Tibial nerve (tissue), 4 donors: ENCODE measurements at regions not wholly inside any gene's neighbourhood (a gene's known extent, or its start where the extent isn't known, plus 50 kb on each side); places are given as distances from the start of the nearest gene placed in this dataset.
"Not testable (repeated sequence)": the region's sequence is repeated elsewhere in the genome, so short reads cannot be mapped to it uniquely, and the experiment has no call there.

Experiments used
- DNase-seq, 2 donors: peaks; one replicate each; pipeline ENCODE4 v3.0.0-alpha.2; 2019; ENCODE audit warnings: low spot score in 2 of 2
- H3K27ac ChIP-seq, 4 donors: fragments of 200-600 bp; sonication (generic) in 3 of 4; one replicate each; pipeline ENCODE4 v1.5.1; 2017 to 2019; ENCODE audit warnings: mild to moderate bottlenecking in 1 of 4
- H3K27me3 ChIP-seq, 2 donors: fragments of 200-600 bp; sonication (generic) in 1 of 2; one replicate each; pipeline versions ENCODE4 v1.5.1 to v1.6.0; 2017 to 2019
- H3K36me3 ChIP-seq, 3 donors: fragments of 200-600 bp; sonication (generic); one replicate each; pipeline ENCODE4 v1.5.1; 2018 to 2019
- H3K4me1 ChIP-seq, 4 donors: fragments of 200-600 bp; sonication (generic) in 3 of 4; one replicate each; pipeline ENCODE4 v1.5.1; 2017 to 2019
- H3K4me3 ChIP-seq, 4 donors: fragments of 200-600 bp; sonication (generic) in 3 of 4; one replicate each; pipeline ENCODE4 v1.5.1; 2017 to 2019; ENCODE audit warnings: mild to moderate bottlenecking in 1 of 4, moderate library complexity in 1 of 4
- H3K9me3 ChIP-seq, 4 donors: fragments of 200-600 bp; sonication (generic) in 3 of 4; one replicate each; pipeline ENCODE4 v1.5.1; 2017 to 2019
- EP300 ChIP-seq, 2 donors: sonication (generic); formaldehyde crosslinking; IDR thresholded peaks; one replicate each; pipeline ENCODE4 v1.6.1; 2017; ENCODE audit warnings: antibody characterized with exemption in 2 of 2, mild to moderate bottlenecking in 1 of 2
- POLR2A ChIP-seq, 2 donors: fragments of 450-650 bp; IDR thresholded peaks; one replicate each; pipeline ENCODE4 v1.6.1; 2017; ENCODE audit warnings: antibody characterized with exemption in 2 of 2, mild to moderate bottlenecking in 2 of 2, moderate library complexity in 2 of 2
- WGBS, 2 donors: methylation state at CpG; one replicate each; pipeline ENCODE4 v1.1.5; 2018; 5-methylcytosine and 5-hydroxymethylcytosine counted together
- TF ChIP-seq, protein P1 (sequence below), 5 experiments: fragments of 200-600 bp in 3 of 5; fragments of 450-650 bp in 2 of 5; sonication (generic) in 3 of 5; IDR thresholded peaks; one replicate each; pipeline ENCODE4 v1.5.1; 2016 to 2019; ENCODE audit warnings: antibody characterized with exemption in 5 of 5, mild to moderate bottlenecking in 3 of 5, moderate library complexity in 2 of 5

DNA sequence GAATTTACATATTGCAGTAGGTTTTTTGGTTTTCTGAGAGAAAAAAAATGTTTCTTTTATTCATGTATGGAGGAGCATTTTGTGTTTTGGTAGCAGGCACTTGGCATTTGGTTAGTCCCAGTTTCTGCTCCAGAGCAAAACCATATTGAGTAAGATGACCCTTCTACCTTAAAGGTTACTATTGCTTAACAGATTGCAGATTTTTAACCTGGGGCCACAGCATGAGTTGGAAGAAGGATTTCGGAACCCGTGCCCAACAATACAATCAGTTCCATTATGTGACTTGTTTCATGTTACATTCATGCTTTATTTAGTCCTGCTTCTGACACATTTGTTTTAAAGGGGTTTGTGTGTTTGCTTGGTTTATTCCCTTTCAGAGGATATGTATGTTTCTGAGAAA lies 496.3 kb downstream of the TFAP2B start:
- no peaks in the 10 kb centered on the region for H3K9me3 ChIP-seq
- H3K27me3 ChIP-seq = no peaks in the 10 kb centered on the region
- H3K4me3 ChIP-seq = no peak overlapping the region
- TF ChIP-seq, protein P1, sequence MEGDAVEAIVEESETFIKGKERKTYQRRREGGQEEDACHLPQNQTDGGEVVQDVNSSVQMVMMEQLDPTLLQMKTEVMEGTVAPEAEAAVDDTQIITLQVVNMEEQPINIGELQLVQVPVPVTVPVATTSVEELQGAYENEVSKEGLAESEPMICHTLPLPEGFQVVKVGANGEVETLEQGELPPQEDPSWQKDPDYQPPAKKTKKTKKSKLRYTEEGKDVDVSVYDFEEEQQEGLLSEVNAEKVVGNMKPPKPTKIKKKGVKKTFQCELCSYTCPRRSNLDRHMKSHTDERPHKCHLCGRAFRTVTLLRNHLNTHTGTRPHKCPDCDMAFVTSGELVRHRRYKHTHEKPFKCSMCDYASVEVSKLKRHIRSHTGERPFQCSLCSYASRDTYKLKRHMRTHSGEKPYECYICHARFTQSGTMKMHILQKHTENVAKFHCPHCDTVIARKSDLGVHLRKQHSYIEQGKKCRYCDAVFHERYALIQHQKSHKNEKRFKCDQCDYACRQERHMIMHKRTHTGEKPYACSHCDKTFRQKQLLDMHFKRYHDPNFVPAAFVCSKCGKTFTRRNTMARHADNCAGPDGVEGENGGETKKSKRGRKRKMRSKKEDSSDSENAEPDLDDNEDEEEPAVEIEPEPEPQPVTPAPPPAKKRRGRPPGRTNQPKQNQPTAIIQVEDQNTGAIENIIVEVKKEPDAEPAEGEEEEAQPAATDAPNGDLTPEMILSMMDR (IDR thresholded peaks at IDR 0.05) = no peak
- TF ChIP-seq POLR2A (IDR thresholded peaks at IDR 0.05) = no peak
- no peak for TF ChIP-seq EP300 (IDR thresholded peaks at IDR 0.05)
- H3K36me3 ChIP-seq = no peaks in the 10 kb centered on the region
- no peak overlapping the region for H3K27ac ChIP-seq
- WGBS, 2 donors = 35 to 38% methylated on average over 2 of the region's 2 CpGs
- DNase-seq = no peak
- H3K4me1 ChIP-seq = no peaks in the 10 kb centered on the region

DNA sequence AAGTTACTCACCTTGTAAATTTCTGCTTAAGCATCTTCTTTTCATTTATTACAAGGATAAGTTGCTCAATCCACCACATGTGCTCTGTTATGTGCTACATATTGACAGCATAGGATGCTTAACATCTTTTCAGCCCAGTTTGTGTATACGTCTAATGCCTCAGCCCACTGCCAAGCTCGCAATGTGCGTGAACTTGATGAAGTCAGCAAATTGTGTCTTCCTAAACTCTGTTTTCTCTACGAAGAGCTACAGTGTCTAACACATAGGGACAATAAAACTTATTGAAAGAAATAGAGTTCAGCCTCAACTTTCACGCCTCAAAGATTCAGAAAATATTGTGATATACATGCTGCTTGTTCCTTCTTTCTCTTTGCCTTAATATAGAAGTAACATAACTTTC lies 500.0 kb downstream of the TFAP2B start:
- Histone ChIP-seq H3K4me3 (no peak overlapping the region), H3K27ac (no peak overlapping the region), H3K36me3 (no peaks in the 10 kb centered on the region), H3K9me3 (no peaks in the 10 kb centered on the region), H3K27me3 (no peaks in the 10 kb centered on the region), H3K4me1 (no peaks in the 10 kb centered on the region)
- DNase-seq = no peak
- TF ChIP-seq, protein P1 (IDR thresholded peaks at IDR 0.05) = no peak
- TF ChIP-seq EP300 (IDR thresholded peaks at IDR 0.05) = no peak
- TF ChIP-seq POLR2A (IDR thresholded peaks at IDR 0.05) = no peak
- WGBS, 2 donors = 37 to 63% methylated on average over 5 of the region's 5 CpGs

DNA sequence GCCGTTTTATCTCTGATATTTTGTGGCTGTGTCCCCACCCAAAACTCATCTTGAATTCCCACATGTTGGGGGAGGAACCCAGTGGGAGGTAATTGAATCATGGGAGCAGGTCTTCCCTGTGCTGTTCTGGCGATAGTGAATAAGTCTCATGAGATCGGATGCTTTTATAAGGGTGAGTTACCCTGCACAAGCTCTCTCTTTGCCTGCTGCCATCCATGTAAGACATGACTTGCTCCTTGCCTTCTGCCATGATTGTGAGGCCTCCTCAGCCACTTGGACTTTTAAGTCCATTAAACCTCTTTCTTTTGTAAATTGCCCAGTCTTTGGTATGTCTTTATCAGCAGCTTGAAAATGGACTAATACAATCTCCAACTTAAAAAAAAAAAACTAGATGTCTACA lies 502.8 kb downstream of the TFAP2B start:
- H3K9me3 ChIP-seq, H3K27me3 ChIP-seq, H3K27ac ChIP-seq, H3K36me3 ChIP-seq, DNase-seq, H3K4me1 ChIP-seq, H3K4me3 ChIP-seq: not testable (repeated sequence)
- WGBS, 2 donors = 89 to 94% methylated on average over 3 of the region's 3 CpGs

DNA sequence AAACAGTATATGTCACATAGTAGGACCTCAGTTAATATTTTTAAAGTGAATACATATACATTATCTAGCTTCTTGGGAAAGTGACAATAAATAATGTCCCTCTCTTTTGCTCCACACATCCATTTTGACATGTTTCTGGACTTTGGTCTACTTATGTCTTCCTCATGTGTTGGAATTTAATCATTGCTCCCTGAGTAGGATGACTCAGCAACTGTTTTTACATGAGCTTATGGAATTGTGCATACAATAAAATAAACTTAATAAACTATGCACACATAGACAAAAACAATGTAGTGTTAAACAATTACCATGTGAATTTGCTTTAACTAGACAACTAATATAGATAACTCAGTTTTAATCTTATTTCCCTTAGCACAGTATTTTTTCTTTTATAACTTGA lies 503.8 kb downstream of the TFAP2B start:
- no peaks in the 10 kb centered on the region for H3K36me3 ChIP-seq
- H3K27me3 ChIP-seq = no peaks in the 10 kb centered on the region
- TF ChIP-seq, protein P1 (IDR thresholded peaks at IDR 0.05) = no peak
- TF ChIP-seq POLR2A (IDR thresholded peaks at IDR 0.05) (no peak), EP300 (IDR thresholded peaks at IDR 0.05) (no peak)
- DNase-seq = no peak
- no peaks in the 10 kb centered on the region for H3K9me3 ChIP-seq
- no peaks in the 10 kb centered on the region for H3K4me1 ChIP-seq
- H3K27ac ChIP-seq = no peak overlapping the region
- H3K4me3 ChIP-seq = no peak overlapping the region

DNA sequence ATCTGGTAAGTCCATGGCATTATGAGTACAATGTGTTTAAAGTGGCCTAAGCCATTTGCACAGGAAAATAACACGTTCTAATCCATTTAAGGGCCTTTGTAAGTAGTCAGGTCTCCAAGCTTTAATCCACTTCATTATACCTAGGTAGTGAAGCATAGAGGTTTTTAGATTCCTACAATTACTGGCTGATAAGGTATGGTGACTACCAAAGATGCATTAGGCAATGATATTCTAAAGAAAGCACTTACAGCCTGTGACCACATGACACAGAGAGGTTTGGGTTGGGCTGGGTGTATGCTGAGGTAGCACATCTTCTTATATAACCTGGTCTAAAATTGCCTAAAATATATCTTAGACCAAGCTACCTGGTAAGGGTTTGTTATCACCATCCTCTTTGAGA lies 504.4 kb downstream of the TFAP2B start:
- TF ChIP-seq, protein P1 (IDR thresholded peaks at IDR 0.05) = no peak
- no peak for TF ChIP-seq POLR2A (IDR thresholded peaks at IDR 0.05)
- no peak for TF ChIP-seq EP300 (IDR thresholded peaks at IDR 0.05)
- 29 to 75% methylated on average over 1 of the region's 1 CpG for WGBS, 2 donors

DNA sequence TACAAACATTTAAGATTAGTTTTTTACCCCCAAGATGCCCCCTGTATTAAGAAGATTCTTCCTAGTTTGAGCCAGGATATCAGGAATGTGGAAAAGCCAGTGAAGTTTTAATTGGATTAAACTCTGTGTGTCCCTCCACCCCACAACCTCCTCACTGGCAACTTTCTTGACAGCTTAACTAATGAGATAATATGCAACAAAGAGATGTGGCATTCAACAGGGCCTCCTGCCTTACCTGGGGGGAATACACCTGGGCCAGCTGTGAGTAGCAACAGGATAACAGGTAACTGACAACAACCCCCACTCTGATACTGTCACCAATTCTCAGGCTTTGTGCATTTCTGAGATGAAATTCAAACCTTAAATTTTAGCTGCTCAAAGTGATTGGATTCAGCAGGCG lies 512.3 kb downstream of the TFAP2B start:
- DNase-seq = no peak
- Histone ChIP-seq H3K4me3 (no peak overlapping the region), H3K27me3 (no peaks in the 10 kb centered on the region), H3K27ac (no peak overlapping the region), H3K36me3 (no peaks in the 10 kb centered on the region), H3K9me3 (no peaks in the 10 kb centered on the region), H3K4me1 (no peaks in the 10 kb centered on the region)
- 86 to 95% methylated on average over 1 of the region's 1 CpG for WGBS, 2 donors
- TF ChIP-seq POLR2A (IDR thresholded peaks at IDR 0.05) = no peak

More for the DNA sequence above, 504.4 kb downstream of the TFAP2B start:
- no peaks in the 10 kb centered on the region for H3K9me3 ChIP-seq
- no peak overlapping the region for H3K27ac ChIP-seq
- no peaks in the 10 kb centered on the region for H3K27me3 ChIP-seq
- no peak overlapping the region for H3K4me3 ChIP-seq
- DNase-seq = no peak
- no peaks in the 10 kb centered on the region for H3K36me3 ChIP-seq
- H3K4me1 ChIP-seq = no peaks in the 10 kb centered on the region
